Suprapubic skin (tissue), 4 donors: ENCODE measurements at regions not wholly inside any gene's neighbourhood (a gene's known extent, or its start where the extent isn't known, plus 50 kb on each side); places are given as distances from the start of the nearest gene placed in this dataset.

Experiments used
- EP300 ChIP-seq: sonication (generic); formaldehyde crosslinking; IDR thresholded peaks from one replicate; pipeline ENCODE4 v1.6.1; 2017; ENCODE audit warnings: antibody characterized with exemption
- POLR2A ChIP-seq, 2 donors: fragments of 450-650 bp; IDR thresholded peaks; one replicate each; pipeline ENCODE4 v1.6.1; 2017; ENCODE audit warnings: antibody characterized with exemption in 2 of 2, mild to moderate bottlenecking in 2 of 2, moderate library complexity in 2 of 2
- POLR2AphosphoS5 ChIP-seq, 3 donors: sonication (generic); formaldehyde crosslinking; IDR thresholded peaks; one replicate each; pipeline ENCODE4 v1.6.1; 2017; ENCODE audit warnings: antibody characterized with exemption in 3 of 3
- TF ChIP-seq, protein P1 (sequence below), 2 donors: fragments of 200-600 bp in 1 of 2; fragments of 450-650 bp in 1 of 2; sonication (generic) in 1 of 2; IDR thresholded peaks; one replicate each; pipeline ENCODE4 v1.5.1; 2016 to 2019; ENCODE audit warnings: antibody characterized with exemption in 2 of 2, mild to moderate bottlenecking in 1 of 2, moderate library complexity in 1 of 2

DNA sequence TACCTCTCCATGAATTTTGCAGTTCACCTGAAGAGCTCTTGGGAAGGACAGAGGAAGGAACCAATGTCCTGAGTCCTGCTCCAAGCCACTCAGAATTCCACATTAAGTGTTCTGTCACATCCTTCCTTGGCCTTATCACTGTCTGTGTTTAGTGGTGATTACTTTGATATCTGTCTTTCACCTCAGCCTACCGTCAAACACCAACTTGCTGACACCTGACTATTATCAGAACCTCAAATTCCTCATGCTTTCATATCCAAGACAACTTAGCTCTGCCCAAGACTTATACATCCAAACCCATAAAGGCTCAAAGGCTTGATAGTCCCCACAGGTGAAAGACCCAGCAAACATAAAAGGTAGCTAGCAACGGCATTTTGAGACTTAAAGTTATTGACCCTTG, 280.0 kb downstream of the MEX3B start:
- TF ChIP-seq, protein P1, sequence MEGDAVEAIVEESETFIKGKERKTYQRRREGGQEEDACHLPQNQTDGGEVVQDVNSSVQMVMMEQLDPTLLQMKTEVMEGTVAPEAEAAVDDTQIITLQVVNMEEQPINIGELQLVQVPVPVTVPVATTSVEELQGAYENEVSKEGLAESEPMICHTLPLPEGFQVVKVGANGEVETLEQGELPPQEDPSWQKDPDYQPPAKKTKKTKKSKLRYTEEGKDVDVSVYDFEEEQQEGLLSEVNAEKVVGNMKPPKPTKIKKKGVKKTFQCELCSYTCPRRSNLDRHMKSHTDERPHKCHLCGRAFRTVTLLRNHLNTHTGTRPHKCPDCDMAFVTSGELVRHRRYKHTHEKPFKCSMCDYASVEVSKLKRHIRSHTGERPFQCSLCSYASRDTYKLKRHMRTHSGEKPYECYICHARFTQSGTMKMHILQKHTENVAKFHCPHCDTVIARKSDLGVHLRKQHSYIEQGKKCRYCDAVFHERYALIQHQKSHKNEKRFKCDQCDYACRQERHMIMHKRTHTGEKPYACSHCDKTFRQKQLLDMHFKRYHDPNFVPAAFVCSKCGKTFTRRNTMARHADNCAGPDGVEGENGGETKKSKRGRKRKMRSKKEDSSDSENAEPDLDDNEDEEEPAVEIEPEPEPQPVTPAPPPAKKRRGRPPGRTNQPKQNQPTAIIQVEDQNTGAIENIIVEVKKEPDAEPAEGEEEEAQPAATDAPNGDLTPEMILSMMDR (IDR thresholded peaks at IDR 0.05): no peak
- TF ChIP-seq POLR2A (IDR thresholded peaks at IDR 0.05): no peak
- no peak for TF ChIP-seq POLR2AphosphoS5 (IDR thresholded peaks at IDR 0.05)
- TF ChIP-seq EP300: no peak
